ENCODE measurements at regions not wholly inside any gene's neighbourhood (a gene's known extent, or its start where the extent isn't known, plus 50 kb on each side); places are given as distances from the start of the nearest gene placed in this dataset.

- TF ChIP-seq POLR2A (IDR thresholded peaks at IDR 0.05) = no peak
- TF ChIP-seq CTCF (IDR thresholded peaks at IDR 0.05) = no peak
Observed at GRCh38 chr2:235347691-235348090, 146.2 kb upstream of the AGAP1 start.

All from testis (tissue), 2 donors.